ENCODE measurements at regions not wholly inside any gene's neighbourhood (a gene's known extent, or its start where the extent isn't known, plus 50 kb on each side); places are given as distances from the start of the nearest gene placed in this dataset.

DNA sequence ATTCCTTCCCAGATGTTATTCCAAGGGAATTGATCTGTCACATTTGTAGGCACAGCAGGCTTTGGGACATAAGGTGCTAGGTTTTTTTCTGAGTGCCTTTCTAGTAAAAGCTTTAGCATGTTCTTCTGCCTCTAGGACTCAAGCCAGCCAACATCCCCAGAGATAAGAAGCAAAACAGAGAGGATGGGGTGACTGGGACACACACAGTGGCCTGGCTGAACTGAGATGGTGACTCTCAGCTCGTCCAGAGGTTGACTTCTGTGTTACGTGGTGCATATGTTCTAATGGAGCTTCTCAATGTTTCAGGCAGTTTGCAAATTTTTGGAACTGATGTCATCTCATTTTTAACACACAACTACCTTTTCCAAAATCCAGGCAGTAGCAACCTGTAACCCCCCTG is 188.1 kb upstream of the CELF2 start:
- intact Hi-C loops (cut with micrococcal nuclease; ENCODE audit: unreplicated experiment), result no loop called here
- Histone ChIP-seq H3K4me3 (no peak overlapping the region), H3K9me3 (replicated peaks; ENCODE audit: control insufficient read depth, insufficient read depth, low read length) (no peaks in the 10 kb centered on the region), H3K9ac (ENCODE audit: control insufficient read depth, insufficient read depth, low read length) (no peak overlapping the region), H3K79me2 (ENCODE audit: control insufficient read depth, insufficient read depth, low read length) (no peaks in the 10 kb centered on the region), H4K20me1 (ENCODE audit: control insufficient read depth, insufficient read depth) (no peaks in the 10 kb centered on the region), H3K36me3 (ENCODE audit: control insufficient read depth in 2 of 2, insufficient read depth in 2 of 2, low read length in 1 of 2) (no peaks in the 10 kb centered on the region), H2AFZ (ENCODE audit: control insufficient read depth, low read depth, low read length) (no peak overlapping the region), H3K27me3 (replicated peaks in 1 of 2; ENCODE audit: control insufficient read depth in 2 of 2, insufficient read depth in 2 of 2, low read length in 1 of 2) (no peaks in the 10 kb centered on the region), H3K4me2 (ENCODE audit: control insufficient read depth, insufficient read depth) (no peak overlapping the region), H3K4me1 (ENCODE audit: control insufficient read depth, insufficient read depth, low read length) (no peaks in the 10 kb centered on the region), H3K27ac (ENCODE audit: control insufficient read depth, insufficient read depth) (no peak overlapping the region)
- BruUV-seq (replicated peaks), result no TSS peak
- DNase-seq (ENCODE audit: low read depth, low spot score) (no peak), ATAC-seq (no peak), FAIRE-seq (no peak)
- ChIA-PET CTCF (no interaction called here), RAD21 (ENCODE audit: unreplicated experiment) (interaction anchor here (0.6 kb wide), 1 partner anchor 116 kb away, joined by 4 read pairs; no protein-coding TSS in a partner anchor), SMC1A (ENCODE audit: uncharacterized antibody, unreplicated experiment) (no interaction called here), POLR2A (no interaction called here)
- TF ChIP-seq IKZF2 (IDR thresholded peaks at IDR 0.05) (no peak), MYC (IDR thresholded peaks at IDR 0.05; ENCODE audit: insufficient read depth, insufficient read length, insufficient replicate concordance, low read length, severe bottlenecking) (no peak), POU2F2 (IDR thresholded peaks at IDR 0.05; ENCODE audit: borderline replicate concordance, low read depth, low read length) (no peak), NFIC (IDR thresholded peaks at IDR 0.05; ENCODE audit: low read depth, low read length) (no peak), SIX5 (IDR thresholded peaks at IDR 0.05; ENCODE audit: low read depth, low read length, severe bottlenecking) (no peak), NFYA (IDR thresholded peaks at IDR 0.05; ENCODE audit: borderline replicate concordance, low read depth, low read length) (no peak)
- in situ Hi-C loops (cut with MboI), result no loop called here
- 14% methylated on average over 2 of the region's 2 CpGs for WGBS (ENCODE audit: insufficient coverage, insufficient replicate concordance, low lambda C conversion rate, missing lambda C conversion rate)

DNA sequence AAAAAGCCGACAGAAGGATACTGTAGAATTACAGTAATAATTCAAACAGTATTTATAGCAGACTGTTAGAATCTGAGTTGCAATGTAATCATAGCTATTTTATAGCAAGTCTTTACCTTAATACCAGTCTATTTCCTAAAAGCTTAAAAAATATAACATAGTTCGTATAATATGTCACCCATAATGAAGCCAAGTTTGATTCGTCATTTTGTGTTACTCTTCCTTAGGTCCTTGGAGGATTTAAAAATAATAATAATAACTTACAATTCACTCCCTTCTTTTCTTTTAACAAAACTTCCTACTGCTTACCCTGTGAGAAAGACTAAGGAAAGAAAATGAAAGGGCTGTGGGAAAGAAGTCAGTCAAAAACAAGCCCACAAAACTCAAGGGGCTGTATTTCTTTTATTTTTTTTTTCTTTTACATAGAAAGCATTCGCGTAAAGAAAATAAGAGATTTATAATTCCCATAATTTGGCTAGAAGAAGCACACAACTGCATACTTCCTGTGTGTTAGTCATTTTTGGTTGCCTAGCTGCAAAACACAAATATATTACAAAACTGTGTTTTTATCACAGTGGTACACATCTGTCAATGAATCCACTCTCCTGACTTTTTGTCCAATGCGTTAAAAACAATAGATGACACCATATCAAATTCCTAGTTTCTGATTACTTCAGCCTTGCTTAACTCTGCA is 187.2 kb upstream of the CELF2 start:
- H3K27me3 ChIP-seq (replicated peaks in 1 of 2; ENCODE audit: control insufficient read depth in 2 of 2, insufficient read depth in 2 of 2, low read length in 1 of 2), result no peaks in the 10 kb centered on the region
- H3K36me3 ChIP-seq (ENCODE audit: control insufficient read depth in 2 of 2, insufficient read depth in 2 of 2, low read length in 1 of 2), result no peaks in the 10 kb centered on the region
- no peak overlapping the region for H3K4me3 ChIP-seq
- BruUV-seq (replicated peaks), result no TSS peak
- ChIA-PET CTCF (no interaction called here), POLR2A (no interaction called here), SMC1A (ENCODE audit: uncharacterized antibody, unreplicated experiment) (no interaction called here), RAD21 (ENCODE audit: unreplicated experiment) (interaction anchor here (0.6 kb wide), 1 partner anchor 115 kb away, joined by 4 read pairs; no protein-coding TSS in a partner anchor)
- no peaks in the 10 kb centered on the region for H3K4me1 ChIP-seq (ENCODE audit: control insufficient read depth, insufficient read depth, low read length)
- no peaks in the 10 kb centered on the region for H3K79me2 ChIP-seq (ENCODE audit: control insufficient read depth, insufficient read depth, low read length)
- H3K4me2 ChIP-seq (ENCODE audit: control insufficient read depth, insufficient read depth), result no peak overlapping the region
- intact Hi-C loops (cut with micrococcal nuclease; ENCODE audit: unreplicated experiment) (no loop called here), in situ Hi-C loops (cut with MboI) (no loop called here)
- H4K20me1 ChIP-seq (ENCODE audit: control insufficient read depth, insufficient read depth), result no peaks in the 10 kb centered on the region
- no peak overlapping the region for H3K27ac ChIP-seq (ENCODE audit: control insufficient read depth, insufficient read depth)
- FAIRE-seq, result no peak
- DNase-seq (ENCODE audit: low read depth, low spot score), result no peak
- H3K9ac ChIP-seq (ENCODE audit: control insufficient read depth, insufficient read depth, low read length), result no peak overlapping the region
- no peak for ATAC-seq
- H3K9me3 ChIP-seq (replicated peaks; ENCODE audit: control insufficient read depth, insufficient read depth, low read length), result no peaks in the 10 kb centered on the region
- no peak overlapping the region for H2AFZ ChIP-seq (ENCODE audit: control insufficient read depth, low read depth, low read length)
- WGBS (ENCODE audit: insufficient coverage, insufficient replicate concordance, low lambda C conversion rate, missing lambda C conversion rate), result 62% methylated on average over 6 of the region's 6 CpGs
- TF ChIP-seq KDM1A (IDR thresholded peaks at IDR 0.05; ENCODE audit: borderline replicate concordance) (no peak), ZZZ3 (IDR thresholded peaks at IDR 0.05; ENCODE audit: control insufficient read depth, insufficient read length, low read depth) (no peak), KAT2A (conservative IDR thresholded peaks at IDR 0.05; ENCODE audit: control insufficient read depth, low read depth, low read length) (no peak), HDAC2 (IDR thresholded peaks at IDR 0.05) (no peak), NFXL1 (IDR thresholded peaks at IDR 0.05; ENCODE audit: borderline replicate concordance) (no peak), ZNF384 (IDR thresholded peaks at IDR 0.05; ENCODE audit: borderline replicate concordance, low read depth, low read length) (no peak), TBL1XR1 (IDR thresholded peaks at IDR 0.05; ENCODE audit: low read depth, low read length) (no peak), SUPT20H (IDR thresholded peaks at IDR 0.05; ENCODE audit: borderline replicate concordance, control insufficient read depth, low read depth, low read length) (no peak), ZNF217 (IDR thresholded peaks at IDR 0.05) (no peak), EED (IDR thresholded peaks at IDR 0.05; ENCODE audit: low read depth) (no peak), ATF7 (IDR thresholded peaks at IDR 0.05; ENCODE audit: low read depth) (no peak), ESRRA (IDR thresholded peaks at IDR 0.05; ENCODE audit: low read length) (no peak)
- TF ChIP-seq, protein P1, sequence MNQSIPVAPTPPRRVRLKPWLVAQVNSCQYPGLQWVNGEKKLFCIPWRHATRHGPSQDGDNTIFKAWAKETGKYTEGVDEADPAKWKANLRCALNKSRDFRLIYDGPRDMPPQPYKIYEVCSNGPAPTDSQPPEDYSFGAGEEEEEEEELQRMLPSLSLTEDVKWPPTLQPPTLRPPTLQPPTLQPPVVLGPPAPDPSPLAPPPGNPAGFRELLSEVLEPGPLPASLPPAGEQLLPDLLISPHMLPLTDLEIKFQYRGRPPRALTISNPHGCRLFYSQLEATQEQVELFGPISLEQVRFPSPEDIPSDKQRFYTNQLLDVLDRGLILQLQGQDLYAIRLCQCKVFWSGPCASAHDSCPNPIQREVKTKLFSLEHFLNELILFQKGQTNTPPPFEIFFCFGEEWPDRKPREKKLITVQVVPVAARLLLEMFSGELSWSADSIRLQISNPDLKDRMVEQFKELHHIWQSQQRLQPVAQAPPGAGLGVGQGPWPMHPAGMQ (IDR thresholded peaks at IDR 0.05; ENCODE audit: borderline replicate concordance), result no peak
